ENCODE measurements at regions not wholly inside any gene's neighbourhood (a gene's known extent, or its start where the extent isn't known, plus 50 kb on each side); places are given as distances from the start of the nearest gene placed in this dataset.

DNA sequence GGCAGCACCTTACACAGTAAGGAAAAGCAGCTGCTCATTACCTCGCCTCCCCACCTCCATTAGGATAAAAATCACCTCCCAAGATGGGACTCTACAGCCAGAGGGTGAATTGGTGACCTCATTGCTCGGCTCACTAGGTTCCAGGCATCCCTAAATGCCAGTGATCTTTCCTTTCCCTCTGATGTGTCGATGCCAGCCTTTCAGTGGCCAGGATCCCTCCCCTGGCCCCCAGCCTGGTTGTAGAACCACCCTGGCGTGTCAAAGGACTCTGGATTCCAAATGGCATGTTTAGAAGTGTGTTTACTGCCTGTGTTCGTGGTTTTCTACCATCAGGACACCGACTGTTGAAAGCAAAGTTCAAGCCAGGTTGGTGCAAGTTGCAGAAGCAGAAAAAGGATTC lies 72.1 kb upstream of the LYRM9 start:
- TF ChIP-seq, protein P1, sequence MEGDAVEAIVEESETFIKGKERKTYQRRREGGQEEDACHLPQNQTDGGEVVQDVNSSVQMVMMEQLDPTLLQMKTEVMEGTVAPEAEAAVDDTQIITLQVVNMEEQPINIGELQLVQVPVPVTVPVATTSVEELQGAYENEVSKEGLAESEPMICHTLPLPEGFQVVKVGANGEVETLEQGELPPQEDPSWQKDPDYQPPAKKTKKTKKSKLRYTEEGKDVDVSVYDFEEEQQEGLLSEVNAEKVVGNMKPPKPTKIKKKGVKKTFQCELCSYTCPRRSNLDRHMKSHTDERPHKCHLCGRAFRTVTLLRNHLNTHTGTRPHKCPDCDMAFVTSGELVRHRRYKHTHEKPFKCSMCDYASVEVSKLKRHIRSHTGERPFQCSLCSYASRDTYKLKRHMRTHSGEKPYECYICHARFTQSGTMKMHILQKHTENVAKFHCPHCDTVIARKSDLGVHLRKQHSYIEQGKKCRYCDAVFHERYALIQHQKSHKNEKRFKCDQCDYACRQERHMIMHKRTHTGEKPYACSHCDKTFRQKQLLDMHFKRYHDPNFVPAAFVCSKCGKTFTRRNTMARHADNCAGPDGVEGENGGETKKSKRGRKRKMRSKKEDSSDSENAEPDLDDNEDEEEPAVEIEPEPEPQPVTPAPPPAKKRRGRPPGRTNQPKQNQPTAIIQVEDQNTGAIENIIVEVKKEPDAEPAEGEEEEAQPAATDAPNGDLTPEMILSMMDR (IDR thresholded peaks at IDR 0.05; ENCODE audit: low read depth, low read length): no peak
- no peak for TF ChIP-seq EZH2phosphoT487 (IDR thresholded peaks at IDR 0.05; ENCODE audit: low read depth)
